HG03469 (cell line): ENCODE measurements at regions not wholly inside any gene's neighbourhood (a gene's known extent, or its start where the extent isn't known, plus 50 kb on each side); places are given as distances from the start of the nearest gene placed in this dataset.

Experiments
- ATAC-seq: cut with Tn5 transposase; IDR thresholded peaks from one replicate; pipeline ENCODE4 v1.9.1; 2021; ENCODE audit warnings: mild to moderate bottlenecking, moderate library complexity, moderate number of reproducible peaks; ENCODE audit not compliant: unreplicated experiment

DNA sequence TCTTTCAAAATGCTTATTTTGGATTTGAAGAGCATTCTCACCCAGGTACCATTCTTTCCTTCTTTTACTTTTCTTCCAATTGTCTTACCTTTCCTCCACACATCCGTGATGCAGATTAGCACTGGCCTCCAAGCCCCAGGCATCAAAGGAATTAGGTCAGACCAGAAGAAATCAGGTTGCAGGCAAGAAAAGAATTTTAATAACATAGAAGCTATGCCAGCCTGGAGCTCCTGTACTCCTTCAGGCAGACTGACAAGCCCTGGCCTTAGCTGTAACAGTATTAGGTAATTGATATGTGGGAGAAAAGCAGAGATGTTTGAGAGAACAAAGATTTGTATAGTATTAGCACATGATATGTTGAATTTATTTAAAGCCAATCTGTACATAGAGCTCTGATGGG lies 390.4 kb upstream of the ADGRL2 start:
- no peak for ATAC-seq

DNA sequence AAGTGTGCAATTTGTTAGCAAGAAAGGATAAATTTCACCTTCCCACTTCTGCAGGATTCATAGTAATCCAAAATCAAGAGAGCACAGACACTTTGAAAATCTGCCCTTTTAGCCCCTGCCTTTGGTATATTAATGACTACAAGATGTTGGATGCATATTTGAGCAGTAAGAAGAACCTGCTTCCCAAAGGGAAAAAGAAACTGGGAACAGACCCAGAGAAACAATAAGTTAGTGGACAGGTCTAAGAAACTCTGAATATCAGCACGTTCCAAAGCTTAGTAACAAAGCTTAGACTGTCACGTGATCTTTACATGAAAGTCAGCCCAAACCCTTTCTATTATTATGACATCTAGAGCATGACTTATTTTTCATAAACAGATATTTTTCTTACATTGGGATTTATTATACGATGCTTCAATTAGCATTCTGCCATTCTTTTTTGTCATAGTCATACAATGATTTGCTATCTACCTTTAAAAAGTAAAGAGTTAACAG lies 390.9 kb upstream of the ADGRL2 start:
- no peak for ATAC-seq

DNA sequence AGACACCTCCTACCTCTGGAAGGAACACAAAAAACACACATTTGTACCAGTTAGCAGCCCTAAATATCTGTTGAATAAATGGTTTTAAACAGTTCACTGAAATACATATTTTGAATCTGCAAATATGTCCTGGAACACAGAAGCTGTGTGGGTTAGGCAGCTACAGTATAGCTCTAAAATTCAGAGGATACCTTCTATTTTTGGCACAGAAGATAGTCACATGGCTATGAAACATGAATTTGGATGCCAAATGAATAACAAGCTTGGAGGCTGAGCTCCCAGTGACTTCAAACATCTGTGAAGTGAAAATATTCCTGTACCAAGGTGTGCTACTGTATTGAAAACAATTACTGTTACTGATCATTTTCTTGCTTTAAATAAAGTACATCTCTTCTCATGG lies 391.5 kb upstream of the ADGRL2 start:
- ATAC-seq = no peak

- ATAC-seq = no peak
Measured at GRCh38 chr1:81408419-81408818, 392.3 kb upstream of the ADGRL2 start.

GRCh38 chr1:81407000-81407821 lies 393.5 kb upstream of the ADGRL2 start:
- no peak for ATAC-seq

DNA sequence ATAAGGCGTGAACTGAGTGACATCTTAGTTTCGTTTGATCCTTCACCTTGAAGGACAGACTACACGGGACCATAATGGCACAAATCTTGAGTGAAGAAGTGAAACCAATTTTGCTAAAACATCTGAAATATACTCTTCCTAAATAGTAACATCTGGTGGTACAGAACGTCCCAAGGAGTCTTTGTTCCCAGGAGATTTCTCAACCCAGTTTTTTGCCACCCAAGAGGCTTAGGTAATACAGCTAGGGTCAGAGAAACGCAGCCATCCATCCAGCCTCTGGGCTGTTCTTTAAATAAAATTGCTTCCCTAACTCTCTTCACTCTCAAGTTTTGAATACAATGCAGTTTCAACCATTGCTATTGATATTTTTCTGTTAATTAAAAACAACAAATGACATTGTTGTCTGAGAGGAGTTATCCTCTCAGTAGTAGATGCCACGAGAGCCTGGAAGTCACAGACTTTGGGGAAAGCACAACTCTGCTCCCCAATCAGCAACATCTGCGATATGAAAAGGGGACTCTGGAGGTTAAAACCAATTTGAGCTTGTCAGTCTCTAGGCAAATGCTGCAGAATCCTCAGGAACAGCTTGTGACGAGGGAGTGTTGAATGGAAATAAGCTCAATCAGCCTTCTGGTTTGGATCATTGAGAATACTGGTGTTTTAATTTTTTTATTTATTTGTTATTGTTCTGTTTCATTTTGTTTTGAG lies 394.3 kb upstream of the ADGRL2 start:
- ATAC-seq = no peak

DNA sequence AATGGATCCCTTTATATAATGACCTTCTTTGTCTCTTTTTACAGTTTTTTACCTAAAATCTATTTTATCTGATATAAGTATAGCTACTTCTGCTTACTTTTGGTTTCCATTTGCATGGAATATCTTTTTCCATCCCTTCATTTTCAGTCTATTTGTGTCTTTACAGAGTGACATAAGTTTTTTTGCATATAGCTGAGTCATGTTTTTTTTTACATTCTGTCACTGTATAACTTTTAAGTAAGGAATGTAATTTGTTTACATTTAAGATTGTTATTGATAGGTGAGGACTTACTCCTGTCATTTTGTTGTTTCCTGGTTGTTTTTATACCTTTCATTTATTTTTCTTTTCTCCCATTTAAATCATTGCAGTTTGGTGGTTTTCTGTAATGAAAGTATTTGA lies 402.7 kb upstream of the ADGRL2 start:
- no peak for ATAC-seq

DNA sequence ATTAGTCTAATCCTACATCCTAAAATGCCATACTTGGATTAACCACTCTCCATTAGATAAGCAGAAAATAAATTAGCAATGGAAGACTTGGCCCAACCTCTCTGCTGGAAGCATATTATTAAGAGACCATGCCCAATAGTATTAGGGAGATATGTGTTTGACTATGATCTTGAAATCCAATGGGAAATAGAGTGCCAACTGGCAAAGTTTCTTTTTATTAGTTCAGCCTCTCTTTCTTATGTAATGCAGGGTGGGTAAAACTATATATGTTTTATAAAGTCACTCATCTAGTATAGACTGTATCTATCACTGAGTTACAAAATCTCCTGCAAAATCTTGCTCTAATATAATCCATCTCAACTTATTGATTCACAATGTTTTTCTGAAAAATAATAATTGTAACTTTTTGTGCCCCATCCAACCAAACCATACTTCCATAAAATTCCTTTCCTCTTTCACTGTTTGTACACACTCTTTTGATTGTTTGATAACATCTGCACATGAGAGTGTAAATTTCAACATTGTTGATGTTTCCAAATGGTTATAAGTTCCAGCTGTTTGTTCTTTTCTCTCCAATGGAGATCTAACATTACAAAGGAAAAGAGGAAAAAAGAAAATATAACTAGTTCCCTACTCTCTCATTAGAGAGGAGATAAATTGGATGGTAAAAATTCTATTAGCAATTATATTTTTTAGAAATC lies 408.1 kb upstream of the ADGRL2 start:
- no peak for ATAC-seq

DNA sequence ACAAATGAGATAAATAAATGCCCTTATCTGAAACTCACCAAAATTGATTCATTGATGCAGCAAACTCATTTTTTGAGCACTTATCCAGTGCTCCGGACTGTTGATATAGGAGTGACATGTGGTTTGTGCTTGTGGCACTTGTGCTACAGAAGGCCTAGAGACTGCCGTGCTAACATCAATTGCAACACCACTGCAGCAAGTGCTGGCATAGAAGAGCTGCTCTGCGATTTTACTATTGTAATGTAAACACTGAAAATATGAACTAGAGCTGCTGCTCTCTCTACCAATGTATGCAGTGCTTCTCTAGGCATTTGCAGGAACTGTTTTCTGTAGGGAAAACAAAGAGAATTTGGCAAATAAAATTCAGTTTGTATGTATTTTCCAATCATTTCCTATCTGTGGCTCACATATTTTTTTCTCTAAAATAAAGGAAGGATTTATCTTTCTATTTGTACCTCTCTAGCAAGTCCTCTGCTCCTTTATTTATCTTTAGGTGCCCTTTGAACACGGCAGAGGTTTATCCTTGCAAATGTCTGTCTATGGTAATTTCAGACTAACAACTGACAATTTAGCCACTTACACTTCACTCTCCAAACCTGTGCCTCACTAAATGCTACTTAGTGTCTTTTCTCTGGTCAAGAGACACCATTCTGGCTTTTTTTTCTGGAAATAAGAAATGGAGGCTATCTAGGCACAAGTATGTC lies 409.5 kb upstream of the ADGRL2 start:
- ATAC-seq = no peak

- ATAC-seq = no peak
Measured at GRCh38 chr1:81388435-81388834, 412.3 kb upstream of the ADGRL2 start.

- ATAC-seq = no peak
Measured at GRCh38 chr1:81387446-81387845, 413.3 kb upstream of the ADGRL2 start.

- ATAC-seq = no peak
Measured at GRCh38 chr1:81382561-81382960, 418.2 kb upstream of the ADGRL2 start.

DNA sequence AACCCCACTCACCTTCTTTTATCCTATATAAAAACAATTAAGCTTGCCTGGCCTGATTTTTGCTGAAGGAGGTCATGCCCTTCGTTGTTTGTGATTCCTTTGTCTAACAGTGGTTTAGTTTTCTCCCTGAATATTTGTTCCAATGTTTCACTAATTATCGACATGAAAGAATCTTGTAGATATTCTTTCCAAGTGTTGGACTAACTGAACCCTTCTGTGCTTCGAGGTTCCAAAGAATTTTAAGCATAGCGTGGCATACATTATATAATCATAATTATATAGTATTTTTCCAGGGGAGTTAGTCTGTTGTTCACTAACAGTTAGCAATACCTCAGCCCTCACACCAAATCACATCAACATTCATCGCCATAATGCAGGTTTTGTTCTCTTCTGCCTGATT lies 418.9 kb upstream of the ADGRL2 start:
- no peak for ATAC-seq

DNA sequence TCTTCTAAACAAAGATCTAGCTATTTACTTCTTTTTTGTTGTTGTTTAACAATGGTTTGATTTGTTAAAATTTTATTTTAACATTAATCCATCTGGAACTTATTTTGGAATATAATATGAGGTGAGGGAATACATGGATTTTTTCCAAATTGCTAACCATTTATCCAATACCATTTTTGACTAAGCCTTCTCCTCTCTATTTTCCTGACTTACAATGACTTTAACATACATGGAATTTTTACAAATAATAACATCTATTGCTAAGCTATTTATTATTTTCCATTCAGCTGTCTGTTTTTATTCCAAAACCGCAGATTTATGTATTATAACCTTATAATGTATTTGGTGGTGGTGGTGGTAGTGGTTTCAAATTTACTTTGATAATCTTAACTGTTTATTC lies 420.3 kb upstream of the ADGRL2 start:
- no peak for ATAC-seq

GRCh38 chr1:81379430-81379829 lies 421.3 kb upstream of the ADGRL2 start:
- ATAC-seq = no peak

GRCh38 chr1:81377406-81377805 lies 423.3 kb upstream of the ADGRL2 start:
- no peak for ATAC-seq

DNA sequence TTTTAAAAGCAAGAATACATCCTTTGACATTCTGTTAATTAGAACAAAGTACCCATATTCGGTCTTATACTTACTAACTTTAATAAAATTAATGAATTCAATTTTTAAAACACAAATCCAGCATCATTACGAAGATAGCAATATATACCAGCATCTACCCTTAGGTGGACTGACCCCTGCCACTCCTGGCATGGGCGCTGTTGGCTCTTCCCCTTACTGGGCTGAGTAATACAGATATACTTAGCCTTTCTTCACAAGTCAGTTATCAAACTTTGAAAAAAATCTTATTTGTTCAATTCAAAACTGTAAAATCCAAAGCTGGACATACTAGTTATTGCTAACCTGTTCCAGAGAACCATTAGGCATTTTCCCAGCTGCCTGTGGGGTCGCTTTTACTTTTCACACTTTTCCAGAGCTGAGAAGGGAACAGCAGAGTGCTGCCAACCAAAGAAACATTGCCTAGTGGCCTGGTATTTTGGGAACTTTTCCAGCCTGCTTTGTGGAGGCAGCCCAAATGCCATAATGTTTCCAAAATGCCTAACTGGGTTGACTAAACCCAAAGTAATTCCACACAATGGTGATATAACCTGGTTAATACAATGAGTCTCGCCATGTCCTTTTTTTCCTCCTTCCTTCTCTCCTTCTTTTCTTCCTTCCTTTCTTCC lies 424.7 kb upstream of the ADGRL2 start:
- ATAC-seq = no peak

GRCh38 chr1:81374481-81374880 lies 426.3 kb upstream of the ADGRL2 start:
- ATAC-seq = no peak

DNA sequence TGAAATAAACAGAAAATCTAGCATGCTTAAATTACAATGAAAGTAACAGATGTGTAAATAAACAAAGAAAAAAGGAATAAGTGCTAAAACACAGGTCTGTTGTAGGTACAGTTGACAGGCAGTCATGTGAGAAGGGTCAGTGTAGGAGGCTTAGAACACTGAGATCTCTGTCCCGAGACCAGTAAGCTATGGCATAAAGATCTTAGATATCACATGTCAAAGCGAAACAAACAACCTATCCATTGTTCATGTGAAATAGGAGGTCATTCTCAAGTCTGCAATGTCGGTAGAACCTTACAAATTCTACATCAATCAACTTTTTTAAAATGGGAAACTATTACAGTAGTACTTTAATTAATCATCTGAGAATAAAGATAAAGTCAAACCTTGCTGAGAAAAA lies 428.9 kb upstream of the ADGRL2 start:
- ATAC-seq = no peak

GRCh38 chr1:81369833-81370232 lies 430.9 kb upstream of the ADGRL2 start:
- no peak for ATAC-seq

- no peak for ATAC-seq
Measured at GRCh38 chr1:81366173-81366572, 434.6 kb upstream of the ADGRL2 start.
